ENCODE measurements at regions not wholly inside any gene's neighbourhood (a gene's known extent, or its start where the extent isn't known, plus 50 kb on each side); places are given as distances from the start of the nearest gene placed in this dataset.
"Not testable (repeated sequence)": the region's sequence is repeated elsewhere in the genome, so short reads cannot be mapped to it uniquely, and the experiment has no call there.

DNA sequence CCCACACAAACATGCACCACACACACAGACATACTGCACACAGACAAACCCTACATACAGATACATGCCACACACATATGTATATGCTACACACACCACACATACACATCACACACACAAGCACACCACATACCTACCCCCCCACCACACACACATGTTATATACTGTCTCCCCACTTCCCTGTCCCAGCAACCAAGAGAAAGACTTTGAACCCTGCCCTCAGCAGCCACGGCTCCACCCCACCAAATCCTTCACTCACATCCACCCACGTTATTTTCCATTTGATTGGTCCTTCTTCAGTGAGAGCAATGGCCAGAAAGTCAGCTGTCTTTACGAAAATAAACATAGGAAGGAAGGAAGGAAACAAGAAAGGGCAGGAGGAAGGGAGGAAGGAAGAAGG is 479.8 kb downstream of the DIRAS2 start:
- TF ChIP-seq, protein P1, sequence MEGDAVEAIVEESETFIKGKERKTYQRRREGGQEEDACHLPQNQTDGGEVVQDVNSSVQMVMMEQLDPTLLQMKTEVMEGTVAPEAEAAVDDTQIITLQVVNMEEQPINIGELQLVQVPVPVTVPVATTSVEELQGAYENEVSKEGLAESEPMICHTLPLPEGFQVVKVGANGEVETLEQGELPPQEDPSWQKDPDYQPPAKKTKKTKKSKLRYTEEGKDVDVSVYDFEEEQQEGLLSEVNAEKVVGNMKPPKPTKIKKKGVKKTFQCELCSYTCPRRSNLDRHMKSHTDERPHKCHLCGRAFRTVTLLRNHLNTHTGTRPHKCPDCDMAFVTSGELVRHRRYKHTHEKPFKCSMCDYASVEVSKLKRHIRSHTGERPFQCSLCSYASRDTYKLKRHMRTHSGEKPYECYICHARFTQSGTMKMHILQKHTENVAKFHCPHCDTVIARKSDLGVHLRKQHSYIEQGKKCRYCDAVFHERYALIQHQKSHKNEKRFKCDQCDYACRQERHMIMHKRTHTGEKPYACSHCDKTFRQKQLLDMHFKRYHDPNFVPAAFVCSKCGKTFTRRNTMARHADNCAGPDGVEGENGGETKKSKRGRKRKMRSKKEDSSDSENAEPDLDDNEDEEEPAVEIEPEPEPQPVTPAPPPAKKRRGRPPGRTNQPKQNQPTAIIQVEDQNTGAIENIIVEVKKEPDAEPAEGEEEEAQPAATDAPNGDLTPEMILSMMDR (IDR thresholded peaks at IDR 0.05; ENCODE audit: low read depth, low read length, missing control alignments): no peak

DNA sequence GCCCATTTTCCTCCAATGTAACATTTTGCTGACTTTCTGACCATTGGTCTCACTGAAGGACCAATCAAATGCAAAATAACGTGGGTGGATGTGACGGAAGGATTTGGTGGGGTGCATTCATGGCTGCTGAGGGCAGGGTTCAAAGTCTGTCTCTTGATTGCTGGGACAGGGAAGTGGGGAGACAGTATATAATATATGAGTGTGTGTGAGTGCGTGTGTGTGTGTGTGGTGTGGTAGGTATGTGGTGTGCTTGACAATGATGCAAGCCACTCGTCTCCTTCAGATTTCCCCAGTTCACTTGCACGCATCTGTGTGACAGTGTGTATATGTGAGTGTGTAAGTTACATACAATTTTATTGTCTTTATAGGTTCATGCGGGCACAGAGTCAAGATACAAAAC is 477.3 kb downstream of the DIRAS2 start:
- DNase-seq: no peak
- Histone ChIP-seq H3K27me3 (replicated peaks) (no peaks in the 10 kb centered on the region), H3K4me3 (ENCODE audit: low read depth, low read length) (no peak overlapping the region), H3K27ac (no peak overlapping the region), H3K36me3 (replicated peaks) (no peaks in the 10 kb centered on the region)
- in situ Hi-C loops (cut with HindIII; ENCODE audit: low pct_ligation_motif_present, low sequenced_read_pairs): no loop called here
- TF ChIP-seq, protein P1 (IDR thresholded peaks at IDR 0.05; ENCODE audit: low read depth, low read length, missing control alignments): no peak

More for the DNA sequence above, 479.8 kb downstream of the DIRAS2 start:
- no peak for DNase-seq
- Histone ChIP-seq H3K4me3 (ENCODE audit: low read depth, low read length) (no peak overlapping the region), H3K27me3 (replicated peaks) (no peaks in the 10 kb centered on the region), H3K36me3 (replicated peaks) (no peaks in the 10 kb centered on the region), H3K27ac (no peak overlapping the region)
- in situ Hi-C loops (cut with HindIII; ENCODE audit: low pct_ligation_motif_present, low sequenced_read_pairs): no loop called here

DNA sequence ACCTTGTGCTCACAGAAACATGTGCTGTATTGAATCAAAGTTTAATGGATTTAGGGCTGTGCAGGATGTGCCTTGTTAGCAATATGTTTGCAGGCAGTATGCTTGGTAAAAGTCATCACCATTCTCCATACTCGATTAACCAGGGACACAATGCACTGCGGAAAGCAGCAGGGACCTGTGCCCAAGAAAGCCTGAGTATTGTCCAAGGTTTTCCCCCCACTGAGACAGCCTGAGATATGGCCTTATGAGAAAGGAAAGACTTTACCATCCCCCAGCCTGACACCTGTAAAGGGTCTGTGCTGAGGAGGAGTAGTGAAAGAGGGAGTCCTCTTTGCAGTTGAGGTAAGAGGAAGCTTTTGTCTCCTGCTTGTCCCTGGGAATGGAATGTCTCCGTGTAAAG is 476.2 kb downstream of the DIRAS2 start:
- in situ Hi-C loops (cut with HindIII; ENCODE audit: low pct_ligation_motif_present, low sequenced_read_pairs): not testable (repeated sequence)

DNA sequence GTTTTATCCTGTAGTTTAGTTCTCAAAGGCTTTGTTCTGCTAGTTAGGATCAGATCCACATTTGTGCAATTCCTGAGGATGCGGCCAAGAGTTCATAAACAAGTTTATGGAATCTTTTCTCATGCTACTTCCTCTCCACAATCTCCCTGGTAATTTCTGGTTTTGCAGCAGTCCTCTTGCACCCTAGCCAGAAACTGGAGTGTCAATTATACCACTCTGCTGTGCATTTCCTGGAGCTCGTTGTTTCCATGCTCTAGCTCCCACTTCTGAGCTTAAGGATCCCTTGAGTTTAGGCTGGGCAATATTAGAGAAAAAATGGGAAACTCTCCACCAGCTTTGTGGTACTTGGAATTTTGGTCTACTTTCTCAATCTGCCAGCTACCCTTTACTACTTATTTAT is 474.7 kb downstream of the DIRAS2 start:
- TF ChIP-seq, protein P1 (IDR thresholded peaks at IDR 0.05; ENCODE audit: low read depth, low read length, missing control alignments): no peak
- no peaks in the 10 kb centered on the region for H3K27me3 ChIP-seq (replicated peaks)
- DNase-seq: no peak
- H3K27ac ChIP-seq: no peak overlapping the region
- in situ Hi-C loops (cut with HindIII; ENCODE audit: low pct_ligation_motif_present, low sequenced_read_pairs): no loop called here
- H3K4me3 ChIP-seq (ENCODE audit: low read depth, low read length): no peak overlapping the region
- H3K36me3 ChIP-seq (replicated peaks): no peaks in the 10 kb centered on the region

More for the DNA sequence above, 476.2 kb downstream of the DIRAS2 start:
- DNase-seq; H3K36me3 ChIP-seq (replicated peaks); H3K27ac ChIP-seq; H3K4me3 ChIP-seq (ENCODE audit: low read depth, low read length); H3K27me3 ChIP-seq (replicated peaks): not testable (repeated sequence)

DNA sequence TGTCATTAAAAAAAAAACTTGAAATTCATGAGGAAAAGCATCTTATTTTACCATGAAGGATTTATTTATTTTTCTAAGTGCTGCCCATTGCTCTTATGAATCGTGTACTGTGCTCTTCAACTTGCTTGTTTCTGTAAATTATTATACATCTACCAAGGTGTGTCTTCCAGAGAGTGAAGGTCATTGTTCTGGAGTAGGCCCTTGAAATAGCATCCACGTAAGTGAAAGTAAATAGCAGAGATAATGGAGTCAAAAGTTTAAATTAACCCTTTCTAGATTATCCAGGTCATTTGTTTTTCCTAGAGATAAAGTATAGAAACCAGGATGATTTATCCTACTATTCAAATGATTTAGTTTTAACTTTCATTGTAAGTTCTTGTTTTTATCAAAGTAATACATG is 473.1 kb downstream of the DIRAS2 start:
- no peaks in the 10 kb centered on the region for H3K27me3 ChIP-seq (replicated peaks)
- in situ Hi-C loops (cut with HindIII; ENCODE audit: low pct_ligation_motif_present, low sequenced_read_pairs): no loop called here
- TF ChIP-seq, protein P1 (IDR thresholded peaks at IDR 0.05; ENCODE audit: low read depth, low read length, missing control alignments): no peak

DNA sequence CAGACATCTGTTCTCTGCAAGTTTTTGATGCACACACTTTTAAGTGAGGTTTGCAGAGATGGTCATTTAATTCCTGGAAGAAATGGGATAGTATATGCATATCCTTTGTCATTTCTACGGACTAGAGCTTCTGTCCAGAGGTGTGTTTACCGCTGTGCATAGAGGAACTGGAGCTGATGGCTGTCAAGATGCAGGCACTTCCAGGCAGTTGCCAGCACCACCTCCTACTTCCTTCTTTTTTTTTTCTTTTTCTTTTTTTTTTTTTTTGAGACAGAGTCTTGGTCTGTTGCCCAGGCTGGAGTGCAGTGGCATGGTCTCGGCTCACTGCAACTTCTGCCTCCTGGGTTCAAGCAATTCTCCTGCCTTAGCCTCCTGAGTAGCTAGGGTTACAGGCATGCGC is 468.7 kb downstream of the DIRAS2 start:
- DNase-seq; H3K27ac ChIP-seq; in situ Hi-C loops (cut with HindIII; ENCODE audit: low pct_ligation_motif_present, low sequenced_read_pairs); H3K4me3 ChIP-seq (ENCODE audit: low read depth, low read length); H3K27me3 ChIP-seq (replicated peaks); H3K36me3 ChIP-seq (replicated peaks): not testable (repeated sequence)

More for the DNA sequence above, 473.1 kb downstream of the DIRAS2 start:
- no peak overlapping the region for H3K27ac ChIP-seq
- H3K36me3 ChIP-seq (replicated peaks): no peaks in the 10 kb centered on the region
- no peak for DNase-seq
- no peak overlapping the region for H3K4me3 ChIP-seq (ENCODE audit: low read depth, low read length)

DNA sequence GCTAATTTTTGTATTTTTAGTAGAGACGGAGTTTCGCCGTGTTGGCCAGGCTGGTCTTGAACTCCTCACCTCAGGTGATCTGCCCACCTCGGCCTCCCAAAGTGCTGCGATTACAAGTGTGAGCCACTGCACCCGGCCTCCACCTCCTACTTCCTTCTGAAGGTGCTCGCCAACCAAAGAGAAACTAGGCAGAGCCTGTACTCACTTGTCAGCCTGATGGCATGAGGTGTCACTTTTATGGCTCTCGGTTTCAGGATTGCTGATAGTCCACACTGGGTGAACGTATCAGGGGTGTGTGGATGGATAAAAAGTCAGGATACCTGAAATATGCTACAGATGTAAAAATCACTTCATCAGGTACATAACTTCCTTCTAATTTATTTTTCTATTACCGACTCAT is 468.3 kb downstream of the DIRAS2 start:
- H3K36me3 ChIP-seq (replicated peaks); in situ Hi-C loops (cut with HindIII; ENCODE audit: low pct_ligation_motif_present, low sequenced_read_pairs); H3K27ac ChIP-seq; H3K27me3 ChIP-seq (replicated peaks); DNase-seq; H3K4me3 ChIP-seq (ENCODE audit: low read depth, low read length): not testable (repeated sequence)

Data from brain microvascular endothelial cell (primary cell).